Activated CD8-positive, alpha-beta memory T cell treated with anti-CD3 and anti-CD28 coated beads for 48 hours (primary cell): ENCODE measurements at regions not wholly inside any gene's neighbourhood (a gene's known extent, or its start where the extent isn't known, plus 50 kb on each side); places are given as distances from the start of the nearest gene placed in this dataset.
"Not testable (repeated sequence)": the region's sequence is repeated elsewhere in the genome, so short reads cannot be mapped to it uniquely, and the experiment has no call there.

Experiments used
- DNase-seq, 3 experiments: peaks; one replicate each; pipeline ENCODE4 v3.0.0-alpha.2; 2020; ENCODE audit warnings: low read depth in 2 of 3, low spot score in 2 of 3

DNA sequence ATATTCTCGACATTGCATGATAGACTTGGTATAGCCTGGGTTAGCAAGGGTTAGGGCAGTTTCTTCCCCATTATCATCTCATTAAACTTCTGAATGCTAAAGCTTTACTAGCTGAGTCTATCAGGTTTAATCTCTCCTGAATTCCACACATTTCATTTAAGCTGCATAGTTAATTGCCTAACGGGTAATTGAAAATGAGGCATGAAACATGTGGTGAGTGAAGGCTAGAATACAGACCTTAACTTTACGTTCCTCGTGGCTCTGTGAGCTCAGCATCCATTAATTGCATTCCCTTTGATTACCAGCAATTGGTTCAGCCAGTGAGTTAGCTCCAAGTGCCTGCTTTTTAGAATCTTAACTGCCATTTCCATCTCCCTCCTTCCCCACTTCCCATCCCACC is 126.5 kb upstream of the MEX3C start:
- DNase-seq: no peak

DNA sequence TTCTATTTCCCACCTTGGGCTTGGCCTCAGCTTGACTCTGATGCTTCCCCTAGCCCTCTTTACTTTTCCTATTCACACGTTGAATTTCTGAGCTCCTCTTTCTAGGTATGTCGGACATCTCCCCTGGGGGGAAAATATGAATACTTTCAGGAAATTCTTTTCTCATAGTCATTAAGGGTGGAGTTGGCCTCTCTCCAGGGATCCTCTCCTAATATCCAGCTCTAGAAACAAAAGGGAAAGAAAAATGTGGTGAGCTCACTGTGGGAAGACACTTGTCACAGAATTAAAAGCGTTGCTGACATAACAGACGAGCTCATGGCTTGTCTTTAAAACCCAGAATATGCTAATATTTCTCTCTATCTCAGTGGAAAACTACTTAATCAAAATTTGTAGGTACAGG is 132.7 kb upstream of the MEX3C start:
- DNase-seq: no peak

DNA sequence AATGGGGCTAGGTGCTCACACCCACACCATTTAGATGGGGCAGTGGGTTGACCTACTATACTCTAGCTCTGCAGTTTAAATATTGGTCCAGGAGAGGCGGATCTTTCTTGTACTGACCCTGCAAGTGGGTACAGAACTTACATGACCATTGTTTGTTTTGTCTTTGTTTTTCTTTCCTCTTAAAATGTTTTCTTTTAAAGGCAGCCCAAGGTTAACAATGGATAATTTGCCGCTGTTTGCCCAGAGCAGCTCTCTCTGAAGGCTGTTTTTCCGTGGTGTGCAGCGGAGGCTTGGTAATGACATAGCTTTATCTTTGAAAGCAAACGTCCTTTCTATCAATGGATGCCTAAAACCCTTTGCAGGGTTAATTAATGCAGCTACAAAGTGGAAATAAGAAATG is 133.3 kb upstream of the MEX3C start:
- DNase-seq: no peak

GRCh38 chr18:51337406-51337805 is 139.9 kb upstream of the MEX3C start:
- no peak for DNase-seq

GRCh38 chr18:51339856-51340255 is 142.4 kb upstream of the MEX3C start:
- no peak for DNase-seq

DNA sequence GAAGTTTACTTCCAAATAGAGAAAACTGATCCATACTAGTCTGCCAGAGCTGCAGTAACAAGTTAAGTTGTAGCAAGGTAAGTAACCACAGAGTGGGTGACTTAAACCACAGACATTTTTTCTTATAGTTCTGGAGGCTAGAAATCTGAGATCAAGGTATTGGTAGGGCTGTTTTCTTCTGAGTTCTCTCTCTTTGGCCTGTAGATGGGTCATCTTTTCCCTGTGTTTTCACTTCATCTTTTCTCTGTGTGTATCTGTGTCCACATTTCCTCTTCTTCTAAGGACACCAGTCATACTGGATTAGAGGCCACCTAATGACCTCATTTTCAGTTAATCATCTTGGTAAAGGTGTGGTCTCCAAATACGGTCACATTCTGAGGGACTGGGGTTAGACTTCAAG is 142.9 kb upstream of the MEX3C start:
- DNase-seq: no peak

GRCh38 chr18:51342815-51343214 is 145.3 kb upstream of the MEX3C start:
- no peak for DNase-seq

DNA sequence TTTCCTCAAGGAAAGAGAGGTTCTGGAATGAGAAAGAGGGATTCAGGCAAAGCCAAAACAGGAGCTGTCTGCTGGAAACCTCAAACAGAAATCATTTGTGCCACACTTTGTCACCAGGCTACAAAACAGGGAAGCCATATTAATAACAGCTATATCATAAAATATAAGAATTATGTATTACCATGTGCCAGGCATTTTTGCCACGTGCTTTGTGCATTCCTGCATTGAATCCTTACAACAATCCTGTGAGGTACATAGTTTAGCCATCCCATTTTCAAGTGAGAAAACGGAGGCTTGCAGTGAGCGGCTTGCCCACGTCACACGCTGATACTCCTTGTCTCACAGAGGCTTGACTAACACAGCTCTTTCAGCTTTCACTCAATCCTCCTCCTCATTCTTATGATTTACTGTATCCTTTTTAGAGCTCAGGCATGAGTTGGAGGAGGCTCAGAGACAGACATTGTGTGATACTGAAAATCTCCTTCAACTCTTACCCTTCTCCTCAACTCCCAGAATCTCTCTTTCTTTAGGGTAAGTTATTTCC is 148.4 kb upstream of the MEX3C start:
- no peak for DNase-seq

DNA sequence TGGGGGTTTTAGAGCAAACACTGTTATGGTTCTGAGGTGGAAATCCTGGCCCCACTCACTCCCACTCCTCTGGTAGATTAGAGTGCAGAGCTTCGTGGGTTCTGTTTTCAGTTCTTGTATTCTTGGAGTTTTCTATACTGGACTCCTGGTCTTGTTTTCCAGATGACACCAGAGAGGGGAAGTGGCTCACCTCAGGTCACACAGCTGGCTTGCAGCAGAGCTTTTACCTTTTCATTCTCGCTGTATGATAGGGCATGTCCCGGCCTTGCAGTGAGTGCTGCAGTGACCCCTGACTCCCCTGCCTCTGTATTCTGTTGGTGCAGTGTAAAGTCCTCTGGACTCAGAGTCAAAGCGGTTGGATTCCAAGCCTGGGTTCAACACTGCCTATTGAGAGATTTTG is 148.9 kb upstream of the MEX3C start:
- DNase-seq: no peak

- no peak for DNase-seq
These were observed 152.6 kb upstream of the MEX3C start for GRCh38 chr18:51350081-51350480.

DNA sequence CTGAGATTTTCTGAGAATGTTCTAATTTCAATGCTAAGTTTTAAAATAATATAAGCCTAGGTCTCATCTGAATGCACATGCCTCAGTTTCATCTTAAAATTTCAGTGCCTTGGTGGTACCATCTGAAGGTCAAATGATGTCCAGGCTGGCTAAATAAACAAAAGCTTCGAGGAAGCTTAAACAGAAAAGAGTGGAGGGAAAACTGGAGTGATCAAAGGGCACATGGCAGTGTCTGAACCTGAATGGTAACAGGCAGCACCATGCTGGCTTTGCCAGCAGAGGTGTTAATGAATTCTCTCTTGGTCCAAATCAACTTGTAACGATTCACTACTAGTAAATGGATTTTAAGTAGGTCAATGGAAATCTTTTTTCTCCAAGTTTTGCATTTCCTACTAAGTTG is 158.4 kb upstream of the MEX3C start:
- DNase-seq: no peak

DNA sequence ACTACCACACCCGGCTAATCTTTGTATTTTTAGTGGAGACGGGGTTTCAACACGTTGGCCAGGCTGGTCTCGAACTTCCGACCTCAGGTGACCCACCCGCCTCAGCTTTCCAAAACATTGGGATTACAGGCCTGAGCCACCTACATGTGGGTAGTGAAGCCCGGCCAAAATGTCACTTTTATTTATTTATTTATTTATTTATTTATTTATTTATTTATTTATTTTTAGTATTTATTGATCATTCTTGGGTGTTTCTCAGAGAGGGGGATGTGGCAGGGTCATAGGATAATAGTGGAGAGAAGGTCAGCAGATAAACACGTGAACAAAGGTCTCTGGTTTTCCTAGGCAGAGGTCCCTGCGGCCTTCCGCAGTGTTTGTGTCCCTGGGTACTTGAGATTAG is 162.8 kb upstream of the MEX3C start:
- not testable (repeated sequence) for DNase-seq

DNA sequence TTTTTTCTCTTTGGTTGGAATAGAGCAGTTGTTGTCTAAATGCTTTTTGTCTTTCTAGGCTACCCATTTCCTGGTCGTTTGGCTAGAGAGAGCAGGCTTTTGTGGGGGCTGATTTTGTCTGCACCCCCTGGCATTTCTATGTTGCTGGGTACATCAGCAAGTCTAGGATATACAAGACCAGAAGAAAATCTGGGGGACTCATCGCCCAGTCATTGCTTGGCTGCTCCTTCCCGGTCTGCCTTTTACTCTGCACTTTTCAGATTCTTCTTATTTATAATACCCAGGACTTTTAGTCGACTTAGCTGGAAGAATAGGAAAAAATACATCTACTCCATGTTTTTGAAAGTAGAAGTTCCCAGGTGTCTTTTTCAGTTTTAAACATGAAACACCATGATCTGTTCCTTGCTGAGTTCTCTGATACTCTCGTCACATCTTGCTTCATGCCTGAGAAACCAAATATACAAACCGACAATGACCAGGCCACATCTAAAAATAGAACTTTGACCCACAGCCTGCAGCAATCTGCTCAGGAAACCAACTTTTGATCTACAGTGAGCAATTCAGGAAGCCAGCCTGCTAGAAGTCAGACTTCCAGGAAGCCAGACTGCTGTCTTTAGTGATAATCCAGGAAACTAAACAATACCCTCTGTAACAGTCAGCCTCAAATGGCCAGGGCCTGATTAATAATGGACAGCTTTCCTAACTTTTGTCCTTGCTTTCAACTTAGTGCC is 163.8 kb upstream of the MEX3C start:
- no peak for DNase-seq

GRCh38 chr18:51363384-51363783 is 165.9 kb upstream of the MEX3C start:
- no peak for DNase-seq

DNA sequence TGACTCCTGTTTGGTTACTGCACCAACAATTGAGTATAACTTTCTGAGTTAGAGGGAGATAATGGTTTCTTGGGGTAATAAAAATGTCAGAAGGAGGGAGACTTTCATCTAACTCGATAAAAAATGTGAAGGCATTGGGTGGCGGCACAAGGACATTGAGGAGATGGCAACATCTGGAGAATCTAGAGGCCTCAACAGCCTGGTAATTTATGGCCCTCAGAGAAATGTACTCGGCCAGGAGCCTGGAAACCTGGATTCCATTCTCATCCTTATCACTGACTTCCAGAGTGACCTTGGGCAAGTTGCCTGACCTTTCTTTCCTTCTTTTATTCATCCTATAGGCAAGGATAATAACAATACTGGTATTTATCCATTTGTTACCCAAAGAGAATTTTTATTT is 173.5 kb upstream of the MEX3C start:
- DNase-seq: no peak

DNA sequence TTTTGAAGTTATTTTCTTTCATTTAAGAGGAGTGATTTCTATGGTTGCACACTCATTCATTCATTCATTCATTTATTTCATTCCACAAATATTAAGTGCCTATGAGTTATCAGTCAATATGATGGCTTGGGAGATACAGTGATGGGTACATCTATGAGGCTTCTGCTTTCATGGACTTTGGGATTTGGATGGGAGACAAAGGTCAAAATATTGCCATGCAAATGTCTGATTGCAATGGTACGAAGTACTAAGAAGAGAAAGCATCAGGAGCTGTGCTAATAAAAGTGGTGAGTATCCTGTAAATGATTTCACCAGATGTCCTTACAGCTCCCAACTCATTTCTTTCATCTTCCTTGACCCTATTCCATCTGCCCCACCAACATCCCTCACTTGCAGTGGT is 174.4 kb upstream of the MEX3C start:
- DNase-seq: no peak

GRCh38 chr18:51382081-51382480 is 184.6 kb upstream of the MEX3C start:
- no peak for DNase-seq

DNA sequence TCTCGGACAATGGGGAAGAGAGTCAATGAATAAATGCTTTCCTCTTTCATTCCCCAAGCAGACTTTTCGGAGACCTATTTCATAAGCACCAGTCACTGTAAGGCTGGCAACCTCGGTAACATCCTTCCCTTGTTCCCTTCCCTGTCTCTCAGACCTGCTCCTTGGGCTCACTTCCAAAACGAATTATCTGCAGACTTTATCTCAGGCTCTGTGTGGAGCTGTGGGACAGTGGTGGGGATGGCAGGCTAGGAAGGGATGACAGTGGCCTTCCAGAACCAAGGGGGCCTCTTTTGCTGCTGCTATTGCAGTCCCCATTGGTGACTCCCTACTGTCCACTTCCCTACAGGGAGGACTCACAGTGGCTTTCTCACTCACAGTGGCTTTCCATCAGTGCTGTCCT is 185.6 kb upstream of the MEX3C start:
- DNase-seq: no peak

GRCh38 chr18:51383711-51384110 is 186.2 kb upstream of the MEX3C start:
- DNase-seq: no peak

GRCh38 chr18:51385270-51385669 is 187.8 kb upstream of the MEX3C start:
- no peak for DNase-seq

DNA sequence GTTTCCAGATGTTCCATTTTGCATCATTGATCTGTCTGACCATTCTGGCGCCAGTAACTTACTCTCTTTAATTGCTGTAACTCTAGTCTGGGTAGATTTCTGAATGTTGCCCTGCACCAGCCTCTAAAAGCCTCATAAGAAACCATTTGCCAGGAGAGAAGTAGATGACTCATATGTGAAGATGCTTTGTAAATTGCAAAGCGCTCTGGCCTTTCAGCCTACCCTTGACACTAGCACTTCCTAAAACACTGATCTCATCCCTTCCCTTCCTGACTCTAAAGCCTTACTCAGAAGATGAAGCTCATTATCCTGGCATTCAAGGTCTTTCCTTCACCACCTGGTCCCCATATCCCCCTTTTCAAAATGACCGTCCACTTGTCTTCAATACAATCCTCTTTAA is 193.2 kb upstream of the MEX3C start:
- no peak for DNase-seq

GRCh38 chr18:51391215-51391614 is 193.7 kb upstream of the MEX3C start:
- no peak for DNase-seq

- no peak for DNase-seq
These were observed 194.2 kb upstream of the MEX3C start for GRCh38 chr18:51391731-51392130.
